Colonic mucosa (tissue), 4 donors: ENCODE measurements at regions not wholly inside any gene's neighbourhood (a gene's known extent, or its start where the extent isn't known, plus 50 kb on each side); places are given as distances from the start of the nearest gene placed in this dataset.

ENCODE experiments used
- DNase-seq: peaks from one replicate; pipeline ENCODE4 v3.0.0-alpha.2; 2020
- H3K27ac ChIP-seq: fragments of 200-600 bp; one replicate; pipeline ENCODE4 v1.8.0; 2021
- H3K27me3 ChIP-seq: fragments of 200-600 bp; one replicate; pipeline ENCODE4 v1.8.0; 2021
- H3K36me3 ChIP-seq: fragments of 200-600 bp; one replicate; pipeline ENCODE4 v1.8.0; 2021
- H3K4me1 ChIP-seq: fragments of 200-600 bp; one replicate; pipeline ENCODE4 v1.8.0; 2021; ENCODE audit warnings: mild to moderate bottlenecking
- H3K4me3 ChIP-seq: fragments of 200-600 bp; one replicate; pipeline ENCODE4 v1.8.0; 2021
- H3K9ac ChIP-seq, 2 donors: one replicate each; pipeline ENCODE4 v1.7.0; 2013; ENCODE audit warnings: control low read depth in 2 of 2, low read depth in 2 of 2, low read length in 2 of 2
- H3K9me3 ChIP-seq: fragments of 200-600 bp; one replicate; pipeline ENCODE4 v1.8.0; 2021
- CTCF ChIP-seq: fragments of 200-600 bp; IDR thresholded peaks from one replicate; pipeline ENCODE4 v1.8.0; 2022; ENCODE audit warnings: antibody characterized with exemption, mild to moderate bottlenecking
- intact Hi-C: fragments of 100-400 bp; cut with DNase I; formaldehyde crosslinking; loops from one replicate; pipeline ENCODE4 v1.14.1; 2022
- donor health status: healthy.
- donor health status: DM: no; HTN: no; CAD: no.
- donor health status: DM: no; HTN: no; CAD: no.

- intact Hi-C loops = no loop called here
- Histone ChIP-seq H3K4me3 (no peak overlapping the region), H3K27ac (no peak overlapping the region), H3K36me3 (no peaks in the 10 kb centered on the region), H3K9me3 (no peaks in the 10 kb centered on the region), H3K9ac (no peak overlapping the region), H3K4me1 (no peaks in the 10 kb centered on the region), H3K27me3 (no peaks in the 10 kb centered on the region)
- DNase-seq = no peak
- TF ChIP-seq CTCF = no peak
Measured at GRCh38 chr5:125558466-125558865, 812.0 kb upstream of the ZNF608 start.

- intact Hi-C loops = no loop called here
- H3K9ac ChIP-seq = no peak overlapping the region
- H3K27me3 ChIP-seq = no peaks in the 10 kb centered on the region
- H3K4me3 ChIP-seq = no peak overlapping the region
- H3K27ac ChIP-seq = no peak overlapping the region
- no peak for TF ChIP-seq CTCF
- no peak for DNase-seq
- H3K9me3 ChIP-seq = no peaks in the 10 kb centered on the region
- no peaks in the 10 kb centered on the region for H3K4me1 ChIP-seq
- no peaks in the 10 kb centered on the region for H3K36me3 ChIP-seq
Measured at GRCh38 chr5:125559296-125559695, 812.9 kb upstream of the ZNF608 start.

- no peak for DNase-seq
- no peaks in the 10 kb centered on the region for H3K36me3 ChIP-seq
- intact Hi-C loops = no loop called here
Measured at GRCh38 chr5:125560476-125561225, 814.2 kb upstream of the ZNF608 start.

GRCh38 chr5:125564317-125564975 lies 818.0 kb upstream of the ZNF608 start:
- Histone ChIP-seq H3K9ac (no peak overlapping the region), H3K27me3 (no peaks in the 10 kb centered on the region), H3K36me3 (no peaks in the 10 kb centered on the region), H3K4me3 (no peak overlapping the region), H3K27ac (no peak overlapping the region), H3K9me3 (no peaks in the 10 kb centered on the region), H3K4me1 (no peaks in the 10 kb centered on the region)
- TF ChIP-seq CTCF = no peak
- no peak for DNase-seq
- intact Hi-C loops = no loop called here

More at GRCh38 chr5:125560476-125561225, 814.2 kb upstream of the ZNF608 start:
- Histone ChIP-seq H3K9me3 (no peaks in the 10 kb centered on the region), H3K27ac (no peak overlapping the region), H3K27me3 (no peaks in the 10 kb centered on the region), H3K9ac (no peak overlapping the region), H3K4me1 (no peaks in the 10 kb centered on the region), H3K4me3 (no peak overlapping the region)
- no peak for TF ChIP-seq CTCF

- Histone ChIP-seq H3K27ac (no peak overlapping the region), H3K27me3 (no peaks in the 10 kb centered on the region), H3K4me1 (no peaks in the 10 kb centered on the region), H3K9me3 (no peaks in the 10 kb centered on the region), H3K9ac (no peak overlapping the region), H3K36me3 (no peaks in the 10 kb centered on the region), H3K4me3 (no peak overlapping the region)
- no peak for DNase-seq
- TF ChIP-seq CTCF = no peak
- intact Hi-C loops = no loop called here
Measured at GRCh38 chr5:125574491-125575044, 828.1 kb upstream of the ZNF608 start.
